GM19328 (cell line): ENCODE measurements at regions not wholly inside any gene's neighbourhood (a gene's known extent, or its start where the extent isn't known, plus 50 kb on each side); places are given as distances from the start of the nearest gene placed in this dataset.

ENCODE experiments used
- ATAC-seq: cut with Tn5 transposase; IDR thresholded peaks from one replicate; pipeline ENCODE4 v1.9.1; 2021; ENCODE audit warnings: mild to moderate bottlenecking, moderate library complexity; ENCODE audit not compliant: unreplicated experiment

GRCh38 chr9:87148331-87149104, 201.2 kb upstream of the GAS1 start:
- ATAC-seq: no peak

GRCh38 chr9:87149799-87150198, 202.5 kb upstream of the GAS1 start:
- no peak for ATAC-seq

GRCh38 chr9:87152256-87152655, 204.9 kb upstream of the GAS1 start:
- no peak for ATAC-seq

GRCh38 chr9:87156247-87156646, 208.9 kb upstream of the GAS1 start:
- no peak for ATAC-seq

- no peak for ATAC-seq
Observed at GRCh38 chr9:87157366-87158031, 210.2 kb upstream of the GAS1 start.

- ATAC-seq: no peak
Observed at GRCh38 chr9:87158765-87159164, 211.5 kb upstream of the GAS1 start.

- ATAC-seq: no peak
Observed at GRCh38 chr9:87160148-87161102, 213.1 kb upstream of the GAS1 start.

- ATAC-seq: no peak
Observed at GRCh38 chr9:87167161-87167560, 219.9 kb upstream of the GAS1 start.

GRCh38 chr9:87167582-87167981, 220.3 kb upstream of the GAS1 start:
- ATAC-seq: no peak

GRCh38 chr9:87178302-87178701, 231.0 kb upstream of the GAS1 start:
- no peak for ATAC-seq

GRCh38 chr9:87179553-87180340, 232.4 kb upstream of the GAS1 start:
- ATAC-seq: no peak

- no peak for ATAC-seq
Observed at GRCh38 chr9:87180361-87180760, 233.1 kb upstream of the GAS1 start.

GRCh38 chr9:87180841-87181240, 233.5 kb upstream of the GAS1 start:
- ATAC-seq: no peak

- ATAC-seq: no peak
Observed at GRCh38 chr9:87181670-87182069, 234.4 kb upstream of the GAS1 start.

GRCh38 chr9:87184956-87185642, 237.8 kb upstream of the GAS1 start:
- ATAC-seq: no peak

- ATAC-seq: no peak
Observed at GRCh38 chr9:87187656-87188055, 240.3 kb upstream of the GAS1 start.

- ATAC-seq: no peak
Observed at GRCh38 chr9:87189006-87189405, 241.7 kb upstream of the GAS1 start.

- ATAC-seq: no peak
Observed at GRCh38 chr9:87193151-87193550, 245.8 kb upstream of the GAS1 start.

- ATAC-seq: no peak
Observed at GRCh38 chr9:87193925-87194868, 246.9 kb upstream of the GAS1 start.
